ENCODE measurements at regions not wholly inside any gene's neighbourhood (a gene's known extent, or its start where the extent isn't known, plus 50 kb on each side); places are given as distances from the start of the nearest gene placed in this dataset.

DNA sequence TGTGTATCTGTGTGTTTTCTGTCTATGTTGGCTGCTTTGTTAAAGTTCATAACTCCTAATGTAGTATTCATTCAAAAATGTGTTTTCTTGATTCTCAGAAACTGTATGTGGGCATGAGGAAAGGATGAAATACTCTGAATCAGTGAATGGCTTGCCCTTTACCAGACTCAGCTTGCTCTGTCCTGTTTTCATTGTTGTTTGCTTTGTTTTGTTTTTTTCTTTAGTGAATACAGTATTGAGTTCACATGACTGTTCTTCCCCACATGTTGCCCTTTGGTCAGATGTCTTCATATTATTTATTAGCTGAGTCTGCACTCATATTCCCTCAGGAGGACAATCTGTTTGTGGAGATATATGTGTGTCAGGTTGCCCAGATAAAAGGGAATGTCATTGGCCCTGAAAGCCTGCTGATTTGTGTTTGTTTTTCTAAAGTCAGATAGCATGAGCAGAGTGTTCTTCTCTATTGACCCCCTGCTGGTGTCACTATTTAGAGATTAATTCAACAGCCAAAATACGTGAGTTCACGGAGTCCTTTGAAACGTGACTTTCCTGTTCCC, 1184.4 kb downstream of the RPA4 start:
- H3K27ac ChIP-seq, result no peak overlapping the region
- TF ChIP-seq ZFX (IDR thresholded peaks at IDR 0.05), result no peak
- TF ChIP-seq, protein P1, sequence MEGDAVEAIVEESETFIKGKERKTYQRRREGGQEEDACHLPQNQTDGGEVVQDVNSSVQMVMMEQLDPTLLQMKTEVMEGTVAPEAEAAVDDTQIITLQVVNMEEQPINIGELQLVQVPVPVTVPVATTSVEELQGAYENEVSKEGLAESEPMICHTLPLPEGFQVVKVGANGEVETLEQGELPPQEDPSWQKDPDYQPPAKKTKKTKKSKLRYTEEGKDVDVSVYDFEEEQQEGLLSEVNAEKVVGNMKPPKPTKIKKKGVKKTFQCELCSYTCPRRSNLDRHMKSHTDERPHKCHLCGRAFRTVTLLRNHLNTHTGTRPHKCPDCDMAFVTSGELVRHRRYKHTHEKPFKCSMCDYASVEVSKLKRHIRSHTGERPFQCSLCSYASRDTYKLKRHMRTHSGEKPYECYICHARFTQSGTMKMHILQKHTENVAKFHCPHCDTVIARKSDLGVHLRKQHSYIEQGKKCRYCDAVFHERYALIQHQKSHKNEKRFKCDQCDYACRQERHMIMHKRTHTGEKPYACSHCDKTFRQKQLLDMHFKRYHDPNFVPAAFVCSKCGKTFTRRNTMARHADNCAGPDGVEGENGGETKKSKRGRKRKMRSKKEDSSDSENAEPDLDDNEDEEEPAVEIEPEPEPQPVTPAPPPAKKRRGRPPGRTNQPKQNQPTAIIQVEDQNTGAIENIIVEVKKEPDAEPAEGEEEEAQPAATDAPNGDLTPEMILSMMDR (conservative IDR thresholded peaks at IDR 0.05), result peak; percentile 10; the same call in 1 of the 2 replicates

DNA sequence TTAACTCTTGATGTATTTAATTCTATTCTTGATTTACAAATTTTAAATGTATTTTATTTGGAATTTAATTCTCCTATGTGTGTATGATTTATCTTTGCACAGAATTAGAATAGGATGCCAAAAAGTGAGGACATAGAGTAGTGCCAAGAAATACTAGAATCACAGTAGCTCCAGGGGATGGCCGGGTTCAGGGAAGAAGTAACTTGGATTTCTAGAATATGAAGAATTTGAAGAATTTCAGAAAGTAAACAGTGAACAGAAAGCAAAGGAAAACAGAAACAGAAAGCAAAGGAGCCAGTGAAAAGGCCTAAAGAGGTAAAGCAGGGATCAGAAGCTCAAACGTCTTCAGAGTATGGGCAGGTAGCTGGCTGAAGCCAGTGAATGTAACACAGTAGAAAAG, 1187.6 kb downstream of the RPA4 start:
- no peak for TF ChIP-seq ZFX (IDR thresholded peaks at IDR 0.05)
- TF ChIP-seq, protein P1 (conservative IDR thresholded peaks at IDR 0.05), result no peak
- no peak overlapping the region for H3K27ac ChIP-seq

DNA sequence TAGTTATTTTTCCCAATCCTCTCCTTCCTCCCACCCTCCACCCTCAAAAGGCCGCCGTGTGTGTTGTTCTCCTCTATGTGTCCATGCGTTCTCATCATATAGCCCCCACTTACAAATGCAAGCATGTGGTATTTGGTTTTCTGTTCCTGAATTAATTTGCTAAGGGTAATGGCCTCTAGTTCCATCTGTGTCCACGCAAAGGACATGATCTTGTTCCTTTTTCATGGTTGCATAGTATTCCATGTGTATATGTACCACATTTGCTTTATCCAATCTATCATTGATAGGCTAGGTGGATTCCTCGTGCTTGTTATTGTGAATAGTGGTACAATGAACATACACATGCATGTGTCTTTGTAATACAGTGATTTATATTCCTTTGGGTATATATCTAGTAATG, 1193.7 kb downstream of the RPA4 start:
- TF ChIP-seq, protein P1 (conservative IDR thresholded peaks at IDR 0.05), result no peak
- no peak for TF ChIP-seq ZFX (IDR thresholded peaks at IDR 0.05)
- no peak overlapping the region for H3K27ac ChIP-seq

DNA sequence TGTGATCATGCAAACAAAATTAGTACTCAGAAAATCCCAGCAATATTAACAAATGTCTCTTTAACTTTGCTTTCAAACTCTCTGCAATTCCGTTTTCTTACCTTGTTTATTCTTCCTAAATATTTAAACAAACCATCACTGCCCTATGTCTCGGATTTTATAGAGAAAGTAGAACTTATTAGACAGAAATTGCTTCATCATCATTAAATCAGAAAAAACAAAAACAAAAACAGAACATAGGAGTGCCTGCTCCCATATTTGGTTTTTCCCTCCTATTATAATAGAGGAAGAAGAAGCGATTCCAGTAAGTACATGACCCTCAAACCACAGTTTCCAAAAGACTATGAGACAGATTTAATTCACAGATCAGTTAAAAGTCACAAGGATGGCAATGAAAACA, 1228.0 kb downstream of the RPA4 start:
- TF ChIP-seq, protein P1 (conservative IDR thresholded peaks at IDR 0.05), result no peak
- TF ChIP-seq ZFX (IDR thresholded peaks at IDR 0.05), result no peak
- H3K27ac ChIP-seq, result no peak overlapping the region

DNA sequence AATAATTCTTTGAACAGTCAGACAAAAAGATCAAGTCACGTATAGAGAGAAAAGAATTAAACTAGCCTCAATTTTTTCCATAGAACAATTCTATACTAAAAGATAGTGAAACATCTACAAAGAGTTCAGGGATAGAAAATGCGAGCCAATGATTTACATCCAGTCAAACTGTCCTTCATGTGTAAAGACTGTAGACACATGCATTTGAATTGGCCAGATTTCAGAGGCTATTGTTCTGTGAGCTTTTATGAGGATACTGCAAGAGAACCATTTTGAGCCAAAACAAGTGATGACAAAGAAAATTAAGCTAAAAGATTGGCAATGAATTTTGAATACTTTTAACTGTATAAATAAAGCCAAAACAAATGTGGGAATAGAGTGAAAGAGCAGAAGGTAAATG, 1230.3 kb downstream of the RPA4 start:
- no peak overlapping the region for H3K27ac ChIP-seq
- TF ChIP-seq ZFX (IDR thresholded peaks at IDR 0.05), result no peak
- TF ChIP-seq, protein P1 (conservative IDR thresholded peaks at IDR 0.05), result no peak

DNA sequence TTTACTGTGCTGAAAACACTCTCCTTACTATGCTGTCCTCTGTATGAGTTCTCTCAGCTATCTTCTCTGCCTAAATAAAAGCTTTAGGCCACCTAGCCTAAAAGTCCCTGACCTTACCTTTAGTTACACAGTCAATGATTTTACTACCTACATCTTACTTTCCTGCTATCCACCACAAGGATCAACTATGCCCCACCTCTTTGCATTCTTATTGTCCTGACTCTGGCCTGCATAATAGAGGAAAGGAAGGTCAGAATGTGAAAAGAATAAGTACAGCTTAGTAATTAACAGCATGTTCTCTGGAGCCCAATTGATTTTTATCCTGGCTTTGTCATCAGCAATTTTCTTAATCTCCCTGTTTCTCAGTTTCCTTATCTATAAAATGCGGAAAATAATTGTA, 1257.8 kb downstream of the RPA4 start:
- TF ChIP-seq, protein P1 (conservative IDR thresholded peaks at IDR 0.05), result no peak
- no peak for TF ChIP-seq ZFX (IDR thresholded peaks at IDR 0.05)
- no peak overlapping the region for H3K27ac ChIP-seq

DNA sequence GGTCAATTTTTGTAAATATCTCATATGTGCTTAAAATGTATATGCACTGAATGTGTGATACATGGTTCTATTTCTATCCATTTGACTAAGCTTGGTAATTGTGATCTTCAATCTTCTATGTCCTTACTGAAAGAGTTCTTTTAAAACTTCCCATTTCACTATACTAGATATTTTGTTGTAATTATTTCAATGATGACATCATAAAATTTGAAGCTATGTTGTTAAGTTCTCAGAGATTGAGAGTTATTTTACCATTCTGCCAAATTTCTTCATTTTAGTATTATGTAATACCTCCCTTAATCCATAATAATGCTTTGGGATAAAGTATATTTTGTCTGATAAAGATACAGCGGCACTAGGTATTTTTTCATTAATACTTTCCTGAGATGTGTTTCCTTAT, 1307.3 kb downstream of the RPA4 start:
- H3K27ac ChIP-seq, result no peak overlapping the region
- TF ChIP-seq, protein P1 (conservative IDR thresholded peaks at IDR 0.05), result no peak
- no peak for TF ChIP-seq ZFX (IDR thresholded peaks at IDR 0.05)
